OCI-LY1 (cell line): ENCODE measurements at regions not wholly inside any gene's neighbourhood (a gene's known extent, or its start where the extent isn't known, plus 50 kb on each side); places are given as distances from the start of the nearest gene placed in this dataset.

Experiments
- H2AFZ ChIP-seq: fragments of 200-600 bp; sonication (generic), shearing (Covaris generic); 2 replicates; pipeline ENCODE4 v1.6.0; 2014; ENCODE audit warnings: antibody characterized with exemption, mild to moderate bottlenecking, low read length
- H3F3A ChIP-seq: fragments of 200-600 bp; sonication (generic), shearing (Covaris generic); 2 replicates; pipeline ENCODE4 v1.6.0; 2014; ENCODE audit warnings: mild to moderate bottlenecking, antibody characterized with exemption, low read length, moderate library complexity; ENCODE audit not compliant: insufficient read depth
- H3K27ac ChIP-seq: fragments of 200-600 bp; sonication (generic); 2 replicates; pipeline ENCODE4 v1.5.1; 2014; ENCODE audit warnings: low read length, mixed run types, mild to moderate bottlenecking, low read depth; ENCODE audit not compliant: poor library complexity, severe bottlenecking
- H3K27me3 ChIP-seq: fragments of 200-600 bp; sonication (generic); 2 replicates; pipeline ENCODE4 v1.6.0; 2014; ENCODE audit warnings: antibody characterized with exemption, mild to moderate bottlenecking, low read length, moderate library complexity; ENCODE audit not compliant: insufficient read depth
- H3K36me3 ChIP-seq: fragments of 200-600 bp; sonication (generic); 2 replicates; pipeline ENCODE4 v1.6.1; 2014; ENCODE audit warnings: mild to moderate bottlenecking, antibody characterized with exemption, low read length, moderate library complexity, mixed read lengths; ENCODE audit not compliant: insufficient read depth
- H3K4me1 ChIP-seq: fragments of 200-600 bp; sonication (generic); 2 replicates; pipeline ENCODE4 v1.5.1; 2014; ENCODE audit warnings: mild to moderate bottlenecking, low read length, moderate library complexity; ENCODE audit not compliant: insufficient read depth, severe bottlenecking
- H3K4me2 ChIP-seq: fragments of 200-600 bp; sonication (generic), shearing (Covaris generic); 2 replicates; pipeline ENCODE4 v1.6.1; 2014; ENCODE audit warnings: low read length
- H3K4me3 ChIP-seq: fragments of 200-600 bp; sonication (generic); 2 replicates; pipeline ENCODE4 v1.5.1; 2014; ENCODE audit warnings: low read length, low read depth, mild to moderate bottlenecking, mixed read lengths; ENCODE audit not compliant: poor library complexity, severe bottlenecking
- H3K79me2 ChIP-seq: fragments of 200-600 bp; shearing (Covaris generic); 2 replicates; pipeline ENCODE4 v1.6.1; 2016; ENCODE audit warnings: mixed run types, low read length, mixed read lengths; ENCODE audit not compliant: insufficient read depth
- H3K9ac ChIP-seq: fragments of 200-600 bp; sonication (generic), shearing (Covaris generic); 2 replicates; pipeline ENCODE4 v1.6.1; 2014; ENCODE audit warnings: mild to moderate bottlenecking, low read length, mixed read lengths
- H3K9me2 ChIP-seq: fragments of 200-600 bp; sonication (generic), shearing (Covaris generic); 2 replicates; pipeline ENCODE4 v1.6.1; 2014; ENCODE audit warnings: low read depth, mild to moderate bottlenecking, low read length, mixed read lengths
- H3K9me3 ChIP-seq: fragments of 200-600 bp; shearing (Covaris generic); 2 replicates; pipeline ENCODE4 v1.6.1; 2014; ENCODE audit warnings: low read length, mixed read lengths
- H4K20me1 ChIP-seq: fragments of 200-600 bp; sonication (generic), shearing (Covaris generic); 2 replicates; pipeline ENCODE4 v1.6.0; 2016; ENCODE audit warnings: mild to moderate bottlenecking, low read length; ENCODE audit not compliant: insufficient read depth
- CTCF ChIP-seq: fragments of 200-600 bp; sonication (generic), shearing (Covaris generic); IDR thresholded peaks from 2 replicates; pipeline ENCODE4 v1.5.1; 2017; ENCODE audit warnings: mild to moderate bottlenecking, antibody characterized with exemption, low read length, moderate library complexity, mixed read lengths
- EZH2 ChIP-seq: fragments of 200-600 bp; sonication (generic), shearing (Covaris generic); IDR thresholded peaks from 2 replicates; pipeline ENCODE4 v1.8.0; 2017; ENCODE audit warnings: borderline replicate concordance, mixed run types, mild to moderate bottlenecking, antibody characterized with exemption, low read length, moderate library complexity, mixed read lengths

DNA sequence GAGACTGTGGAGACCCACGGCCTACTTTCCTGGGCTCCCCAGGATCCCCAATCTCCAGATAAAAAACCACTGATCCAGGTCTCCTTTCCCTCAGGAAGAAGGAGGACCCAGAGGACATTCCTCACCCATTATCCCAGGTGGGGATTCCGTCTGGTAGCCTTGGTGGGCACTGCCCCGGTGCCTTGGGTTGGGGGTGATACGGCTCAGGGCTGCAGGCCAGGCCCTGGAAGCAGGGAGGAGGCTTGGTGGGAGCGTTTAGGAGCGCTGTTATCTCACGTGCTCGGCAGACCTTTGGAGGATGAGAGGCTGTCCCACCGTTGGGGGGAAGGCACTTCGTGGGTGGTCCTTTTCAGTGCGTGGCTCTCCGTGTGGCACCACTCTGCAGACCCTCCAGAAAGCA is 926.3 kb downstream of the BRD1 start:
- Histone ChIP-seq H3K9me3 (no peaks in the 10 kb centered on the region), H3K9me2 (no peaks in the 10 kb centered on the region), H3K9ac (no peak overlapping the region), H3K4me2 (no peak overlapping the region), H3K4me3 (no peak overlapping the region), H2AFZ (no peak overlapping the region), H3F3A (no peaks in the 10 kb centered on the region), H4K20me1 (no peaks in the 10 kb centered on the region), H3K27me3 (no peaks in the 10 kb centered on the region; the same call in 1 of the 2 replicates), H3K79me2 (no peaks in the 10 kb centered on the region), H3K27ac (no peak overlapping the region), H3K4me1 (no peaks in the 10 kb centered on the region), H3K36me3 (no peaks in the 10 kb centered on the region)
- TF ChIP-seq EZH2 (no peak), CTCF (no peak)

GRCh38 chr22:48900626-48901025 is 927.0 kb downstream of the BRD1 start:
- no peaks in the 10 kb centered on the region for H4K20me1 ChIP-seq
- no peaks in the 10 kb centered on the region for H3F3A ChIP-seq
- no peak overlapping the region for H2AFZ ChIP-seq
- H3K27ac ChIP-seq, result no peak overlapping the region
- no peaks in the 10 kb centered on the region for H3K36me3 ChIP-seq
- no peaks in the 10 kb centered on the region; the same call in 1 of the 2 replicates for H3K27me3 ChIP-seq
- no peak overlapping the region for H3K4me2 ChIP-seq
- no peaks in the 10 kb centered on the region for H3K9me2 ChIP-seq
- TF ChIP-seq CTCF, result no peak
- no peak for TF ChIP-seq EZH2
- no peak overlapping the region for H3K4me3 ChIP-seq
- H3K9me3 ChIP-seq, result no peaks in the 10 kb centered on the region
- H3K4me1 ChIP-seq, result no peaks in the 10 kb centered on the region
- no peak overlapping the region for H3K9ac ChIP-seq
- no peaks in the 10 kb centered on the region for H3K79me2 ChIP-seq

- no peaks in the 10 kb centered on the region; the same call in 1 of the 2 replicates for H3K27me3 ChIP-seq
Observed at GRCh38 chr22:48900327-48900597, 927.4 kb downstream of the BRD1 start.

More at GRCh38 chr22:48900327-48900597, 927.4 kb downstream of the BRD1 start:
- Histone ChIP-seq H3K36me3 (no peaks in the 10 kb centered on the region), H3K79me2 (no peaks in the 10 kb centered on the region), H2AFZ (no peak overlapping the region), H3K9me2 (no peaks in the 10 kb centered on the region), H3K27ac (no peak overlapping the region), H3K9ac (no peak overlapping the region), H3K4me1 (no peaks in the 10 kb centered on the region), H3K4me3 (no peak overlapping the region), H3K9me3 (no peaks in the 10 kb centered on the region), H3K4me2 (no peak overlapping the region), H4K20me1 (no peaks in the 10 kb centered on the region), H3F3A (no peaks in the 10 kb centered on the region)
- TF ChIP-seq CTCF (no peak), EZH2 (no peak)
